Muscle layer of colon (tissue), 2 donors: ENCODE measurements at regions not wholly inside any gene's neighbourhood (a gene's known extent, or its start where the extent isn't known, plus 50 kb on each side); places are given as distances from the start of the nearest gene placed in this dataset.

Experiments
- H3K27ac ChIP-seq: one replicate; pipeline ENCODE4 v1.7.0; 2013; ENCODE audit warnings: low read depth, mild to moderate bottlenecking, low read length, moderate library complexity
- H3K27me3 ChIP-seq, 2 donors: one replicate each; pipeline ENCODE4 v1.7.0; 2013; ENCODE audit warnings: low read length in 2 of 2, mild to moderate bottlenecking in 2 of 2; ENCODE audit not compliant: insufficient read depth in 2 of 2, control insufficient read depth in 1 of 2
- H3K36me3 ChIP-seq: one replicate; pipeline ENCODE4 v1.7.0; 2013; ENCODE audit warnings: mild to moderate bottlenecking, low read length; ENCODE audit not compliant: insufficient read depth
- H3K4me1 ChIP-seq: one replicate; pipeline ENCODE4 v1.7.0; 2013; ENCODE audit warnings: mild to moderate bottlenecking, low read length; ENCODE audit not compliant: insufficient read depth
- H3K4me3 ChIP-seq, 2 donors: one replicate each; pipeline ENCODE4 v1.7.0; 2013; ENCODE audit warnings: low read length in 2 of 2, low read depth in 1 of 2, mild to moderate bottlenecking in 1 of 2, moderate library complexity in 1 of 2
- H3K9ac ChIP-seq: one replicate; pipeline ENCODE4 v1.7.0; 2013; ENCODE audit warnings: low read length
- H3K9me3 ChIP-seq: one replicate; pipeline ENCODE4 v1.7.0; 2013; ENCODE audit warnings: mild to moderate bottlenecking, low read length
- donor health status: abdominal sarcoma.
- donor health status: Adenocarcinoma of cecum.

DNA sequence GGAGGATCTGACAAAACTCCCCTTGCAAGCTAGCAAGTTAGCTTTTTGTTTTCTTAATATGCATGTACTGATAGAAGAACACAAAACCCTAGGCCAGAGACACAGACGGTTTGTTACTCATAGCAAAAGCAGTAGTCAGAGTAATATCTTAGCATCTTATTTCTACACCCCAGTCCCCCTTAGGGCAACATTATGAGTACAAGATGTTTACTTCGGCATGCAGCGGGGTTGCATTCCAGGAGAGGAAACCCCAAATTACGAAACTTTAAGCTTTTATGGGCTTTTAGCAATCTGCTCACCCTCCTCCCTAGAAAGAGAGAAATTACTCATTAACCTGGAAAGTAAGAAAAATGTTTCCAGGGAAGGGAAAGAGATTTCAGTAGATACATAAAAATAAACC lies 1286.9 kb downstream of the EPHA7 start:
- Histone ChIP-seq H3K27ac (no peak overlapping the region), H3K9me3 (no peaks in the 10 kb centered on the region), H3K36me3 (no peaks in the 10 kb centered on the region), H3K27me3 (no peaks in the 10 kb centered on the region), H3K9ac (no peak overlapping the region), H3K4me1 (no peaks in the 10 kb centered on the region), H3K4me3 (no peak overlapping the region)

DNA sequence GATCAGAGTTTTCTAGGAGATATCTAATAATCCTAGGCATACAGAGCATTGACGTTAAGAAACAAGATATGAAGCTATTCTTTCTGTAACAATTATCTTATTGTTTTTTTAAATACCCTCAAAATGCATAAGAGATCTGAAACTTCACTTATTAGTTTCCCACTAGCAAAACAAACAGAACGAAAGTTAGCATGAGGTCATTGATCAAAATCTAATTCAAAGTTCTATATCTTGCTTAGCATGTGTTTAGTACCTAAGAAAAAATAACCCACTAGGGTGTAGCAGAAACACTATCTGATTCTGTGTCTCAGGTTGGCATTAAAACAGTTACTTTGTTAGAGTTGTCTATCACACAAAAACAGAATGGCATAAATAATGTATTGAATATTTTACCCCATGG lies 1288.4 kb downstream of the EPHA7 start:
- Histone ChIP-seq H3K9ac (no peak overlapping the region), H3K27ac (no peak overlapping the region), H3K4me3 (no peak overlapping the region), H3K36me3 (no peaks in the 10 kb centered on the region), H3K9me3 (no peaks in the 10 kb centered on the region), H3K27me3 (no peaks in the 10 kb centered on the region), H3K4me1 (no peaks in the 10 kb centered on the region)

DNA sequence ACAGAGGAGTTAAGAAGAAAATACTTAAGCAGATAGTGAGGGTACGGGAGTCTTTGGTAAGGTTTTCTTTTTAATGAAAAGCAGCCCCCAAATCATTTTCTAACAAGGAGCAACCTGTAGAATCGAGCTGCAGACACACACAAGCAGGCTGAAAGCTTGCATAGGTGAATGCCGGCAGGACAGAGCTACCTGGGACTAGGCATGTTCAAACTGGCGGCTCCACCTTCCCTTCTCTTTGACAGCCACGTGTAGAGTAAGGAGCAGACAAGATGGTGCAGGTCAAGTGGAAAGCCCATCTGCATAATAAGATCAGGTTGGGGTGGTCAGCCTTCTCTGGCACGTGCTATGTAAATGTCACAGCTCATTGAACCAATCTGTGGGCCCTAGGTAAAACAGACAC lies 1292.4 kb downstream of the EPHA7 start:
- H3K27me3 ChIP-seq = no peaks in the 10 kb centered on the region

DNA sequence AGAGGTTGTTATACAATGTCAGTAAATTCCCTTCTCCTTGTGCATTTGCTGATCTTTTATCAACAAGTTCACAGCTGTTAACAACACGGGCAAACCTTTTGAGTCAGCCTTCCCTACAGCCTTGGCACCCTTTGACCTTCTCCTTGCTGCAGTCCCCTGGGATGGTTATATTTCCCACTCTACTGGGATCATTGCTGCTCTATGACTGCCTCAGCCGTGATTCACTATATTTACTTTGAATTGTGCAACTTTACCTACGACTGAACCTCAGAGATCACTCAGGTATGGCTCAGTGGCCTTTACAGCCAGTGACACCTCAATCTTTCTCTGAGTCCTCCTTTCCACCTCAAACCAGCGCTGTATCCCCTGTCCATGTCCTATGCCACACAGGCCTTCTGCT lies 1293.3 kb downstream of the EPHA7 start:
- Histone ChIP-seq H3K4me3 (no peak overlapping the region), H3K27ac (no peak overlapping the region), H3K36me3 (no peaks in the 10 kb centered on the region), H3K9me3 (no peaks in the 10 kb centered on the region), H3K27me3 (no peaks in the 10 kb centered on the region), H3K9ac (no peak overlapping the region), H3K4me1 (no peaks in the 10 kb centered on the region)

More for the DNA sequence above, 1292.4 kb downstream of the EPHA7 start:
- H3K4me1 ChIP-seq = no peaks in the 10 kb centered on the region
- H3K4me3 ChIP-seq = no peak overlapping the region
- no peak overlapping the region for H3K27ac ChIP-seq
- no peak overlapping the region for H3K9ac ChIP-seq
- H3K36me3 ChIP-seq = no peaks in the 10 kb centered on the region
- no peaks in the 10 kb centered on the region for H3K9me3 ChIP-seq

DNA sequence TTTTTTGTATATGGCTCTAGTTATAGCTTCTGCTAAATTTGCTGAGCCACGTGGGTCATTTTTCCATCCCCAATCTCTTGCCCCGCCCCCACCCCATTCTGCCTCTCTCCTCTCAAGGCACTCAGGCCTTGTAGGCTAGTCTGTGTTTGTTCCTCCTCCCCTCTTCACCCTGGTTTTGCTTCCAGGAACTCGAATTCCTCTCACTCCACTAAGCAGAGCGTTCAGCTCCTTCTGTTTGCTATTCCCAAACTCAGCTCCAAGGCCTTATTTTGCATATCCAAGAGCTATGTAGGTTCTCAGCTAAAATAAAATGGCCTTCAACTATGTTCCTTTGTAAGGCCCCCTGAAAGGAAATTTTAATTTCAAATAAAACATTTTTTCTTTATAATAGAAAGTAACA lies 1293.7 kb downstream of the EPHA7 start:
- no peak overlapping the region for H3K27ac ChIP-seq

DNA sequence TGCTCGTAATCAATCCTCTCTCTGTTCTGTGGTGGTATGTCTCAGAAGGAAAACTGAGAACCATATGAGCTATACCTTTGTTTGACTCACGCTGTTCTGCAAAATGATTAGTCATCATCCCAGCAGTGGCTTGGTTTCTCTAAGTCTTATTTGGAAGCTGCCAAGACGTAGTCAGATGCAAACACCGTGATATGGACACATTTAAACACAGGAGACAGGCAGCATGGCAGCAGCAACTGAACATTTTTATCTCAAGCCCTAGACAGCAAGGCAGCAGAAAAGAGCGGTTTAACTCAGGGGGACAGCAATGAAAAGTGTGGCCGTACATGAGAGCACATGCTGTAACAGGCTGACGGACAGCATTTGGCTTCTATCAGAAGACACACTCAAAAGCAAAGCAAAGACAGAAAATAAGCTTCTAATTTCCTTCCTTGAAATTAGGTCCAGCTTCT lies 1295.1 kb downstream of the EPHA7 start:
- H3K4me1 ChIP-seq = no peaks in the 10 kb centered on the region
- H3K27ac ChIP-seq = no peak overlapping the region
- H3K36me3 ChIP-seq = no peaks in the 10 kb centered on the region
- H3K9ac ChIP-seq = no peak overlapping the region
- no peaks in the 10 kb centered on the region for H3K27me3 ChIP-seq
- no peaks in the 10 kb centered on the region for H3K9me3 ChIP-seq
- H3K4me3 ChIP-seq = no peak overlapping the region

More for the DNA sequence above, 1293.7 kb downstream of the EPHA7 start:
- no peaks in the 10 kb centered on the region for H3K27me3 ChIP-seq
- H3K9ac ChIP-seq = no peak overlapping the region
- no peaks in the 10 kb centered on the region for H3K9me3 ChIP-seq
- no peaks in the 10 kb centered on the region for H3K4me1 ChIP-seq
- H3K36me3 ChIP-seq = no peaks in the 10 kb centered on the region
- no peak overlapping the region for H3K4me3 ChIP-seq

DNA sequence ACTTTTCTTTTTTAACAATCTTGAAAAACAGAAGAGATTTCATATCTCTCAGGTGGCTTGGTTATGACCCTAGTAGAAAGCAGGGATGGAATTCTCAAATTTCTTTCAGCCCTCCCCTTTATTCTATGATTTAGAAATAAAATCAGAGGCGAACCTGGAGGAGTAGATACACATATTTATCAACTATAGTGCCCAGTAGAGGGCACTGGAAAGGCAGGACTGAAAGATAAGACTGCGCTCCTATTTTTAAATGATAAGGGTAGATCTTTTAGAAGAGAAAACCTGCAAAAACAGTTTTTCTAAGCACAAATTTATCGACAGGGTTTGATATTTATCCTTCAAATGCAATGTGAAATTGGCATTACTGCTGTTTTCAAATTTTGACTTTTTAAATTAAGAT lies 1296.6 kb downstream of the EPHA7 start:
- H3K4me3 ChIP-seq = no peak overlapping the region
- no peaks in the 10 kb centered on the region for H3K9me3 ChIP-seq
- H3K36me3 ChIP-seq = no peaks in the 10 kb centered on the region
- H3K9ac ChIP-seq = no peak overlapping the region
- H3K27me3 ChIP-seq = no peaks in the 10 kb centered on the region
- H3K4me1 ChIP-seq = no peaks in the 10 kb centered on the region
- H3K27ac ChIP-seq = no peak overlapping the region

DNA sequence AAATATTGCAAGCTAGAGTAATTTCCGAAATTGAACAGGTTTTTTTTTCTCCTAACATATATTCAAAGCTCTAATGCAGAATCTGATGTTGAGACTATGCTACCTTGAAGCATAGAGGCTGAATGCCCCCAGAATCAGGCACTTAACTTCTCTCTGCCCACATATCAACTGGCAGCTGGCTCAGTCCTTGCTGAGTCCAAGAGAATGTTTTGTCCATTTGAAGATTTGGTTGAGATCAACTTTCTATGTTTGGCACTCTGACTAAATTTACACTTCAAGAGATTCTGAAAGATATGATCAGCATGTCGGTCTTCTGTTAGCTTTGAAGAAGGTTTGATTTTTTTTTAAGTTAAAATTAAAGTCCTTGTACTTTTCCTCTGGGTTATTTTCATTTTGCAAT lies 1298.1 kb downstream of the EPHA7 start:
- Histone ChIP-seq H3K9ac (no peak overlapping the region), H3K9me3 (no peaks in the 10 kb centered on the region), H3K36me3 (no peaks in the 10 kb centered on the region)

DNA sequence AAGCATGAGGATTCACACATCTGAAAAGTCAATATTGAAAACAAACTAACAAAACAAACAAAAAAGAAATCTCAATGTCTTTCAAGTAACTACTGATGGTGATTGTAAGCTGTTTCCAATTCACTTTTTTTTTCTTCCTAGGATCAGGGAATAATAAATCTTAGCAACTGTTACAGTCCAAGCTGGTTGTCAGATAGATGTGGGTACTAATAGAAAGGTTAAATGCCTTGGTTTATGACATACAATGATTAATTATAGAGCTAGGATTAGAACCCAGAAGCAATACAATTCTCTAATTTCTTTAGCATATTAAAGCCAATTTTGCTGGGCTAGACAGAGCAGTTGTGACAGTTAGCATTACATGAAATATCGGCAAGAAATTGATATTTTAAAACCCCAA lies 1301.6 kb downstream of the EPHA7 start:
- Histone ChIP-seq H3K4me3 (no peak overlapping the region), H3K36me3 (no peaks in the 10 kb centered on the region), H3K9ac (no peak overlapping the region), H3K27ac (no peak overlapping the region), H3K9me3 (no peaks in the 10 kb centered on the region), H3K4me1 (no peaks in the 10 kb centered on the region), H3K27me3 (no peaks in the 10 kb centered on the region)

More for the DNA sequence above, 1298.1 kb downstream of the EPHA7 start:
- no peak overlapping the region for H3K4me3 ChIP-seq
- no peaks in the 10 kb centered on the region for H3K27me3 ChIP-seq
- H3K4me1 ChIP-seq = no peaks in the 10 kb centered on the region
- no peak overlapping the region for H3K27ac ChIP-seq

DNA sequence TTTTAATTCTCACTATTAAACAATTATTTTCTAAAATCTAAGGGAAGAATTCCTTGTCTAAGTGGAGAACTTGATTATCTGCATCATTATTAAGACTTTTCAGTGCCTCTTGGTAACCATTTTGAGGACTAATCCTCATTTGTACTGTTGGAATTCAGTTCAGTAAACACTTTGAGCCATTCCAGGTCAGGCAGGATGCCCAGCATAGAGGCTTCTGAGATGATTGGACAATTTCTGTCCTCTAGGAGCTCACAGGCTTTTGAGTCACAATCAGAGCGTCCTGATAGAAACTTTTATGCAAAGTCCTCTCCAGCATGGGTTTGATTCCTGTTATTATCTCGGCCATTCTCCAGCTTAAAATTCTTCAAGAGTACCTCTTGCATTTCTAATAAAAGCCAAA lies 1304.6 kb downstream of the EPHA7 start:
- Histone ChIP-seq H3K4me1 (no peaks in the 10 kb centered on the region), H3K36me3 (no peaks in the 10 kb centered on the region), H3K9me3 (no peaks in the 10 kb centered on the region), H3K27ac (no peak overlapping the region), H3K4me3 (no peak overlapping the region), H3K9ac (no peak overlapping the region), H3K27me3 (no peaks in the 10 kb centered on the region)

DNA sequence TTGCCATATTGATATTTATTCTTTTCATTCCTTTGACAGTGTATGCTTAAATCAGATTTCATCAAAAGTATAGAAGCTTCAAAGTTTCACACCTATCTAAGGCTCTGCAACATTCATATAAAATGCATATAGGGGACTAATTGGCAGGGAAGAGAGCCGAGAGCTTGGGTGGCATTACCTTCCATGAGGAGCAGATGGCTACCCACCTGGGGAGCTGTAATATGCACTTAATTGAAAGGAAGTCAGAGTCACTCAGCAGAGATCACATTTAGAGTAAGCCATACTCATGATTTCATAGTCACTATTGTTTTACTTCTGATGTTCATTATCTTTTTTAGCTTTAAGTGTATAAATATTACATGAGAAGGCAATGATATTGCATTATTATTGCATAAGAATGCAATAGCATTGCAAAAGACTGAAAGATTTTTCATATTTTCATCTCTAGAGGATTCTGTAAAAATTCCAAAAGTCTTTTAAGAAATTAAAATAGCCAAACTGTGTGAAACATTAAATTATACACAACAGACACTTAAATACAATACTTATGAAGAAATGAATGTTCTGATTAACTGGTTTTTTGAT lies 1305.2 kb downstream of the EPHA7 start:
- Histone ChIP-seq H3K36me3 (no peaks in the 10 kb centered on the region), H3K27me3 (no peaks in the 10 kb centered on the region), H3K4me3 (no peak overlapping the region), H3K9me3 (no peaks in the 10 kb centered on the region), H3K9ac (no peak overlapping the region), H3K4me1 (no peaks in the 10 kb centered on the region), H3K27ac (no peak overlapping the region)

DNA sequence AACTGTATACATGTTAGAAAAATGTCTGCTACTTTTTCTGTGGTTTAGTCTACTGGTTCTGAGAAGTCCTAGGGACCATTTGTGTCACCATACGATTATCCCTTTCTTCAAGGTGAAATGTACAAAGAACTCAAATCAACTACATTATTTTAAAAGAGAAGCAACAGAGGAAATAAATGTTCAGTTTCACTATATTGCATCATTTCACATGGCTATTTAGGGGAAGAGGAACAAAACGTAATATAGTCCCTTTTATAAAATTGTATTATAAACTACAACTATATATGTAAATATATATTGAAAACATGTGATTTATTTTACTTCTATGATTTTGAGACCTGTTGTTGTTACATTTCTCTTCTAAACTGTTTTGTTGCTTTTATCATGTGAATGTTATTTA lies 1308.0 kb downstream of the EPHA7 start:
- H3K9ac ChIP-seq = no peak overlapping the region
- H3K4me1 ChIP-seq = no peaks in the 10 kb centered on the region
- H3K27me3 ChIP-seq = no peaks in the 10 kb centered on the region
- H3K27ac ChIP-seq = no peak overlapping the region
- no peaks in the 10 kb centered on the region for H3K9me3 ChIP-seq
- no peaks in the 10 kb centered on the region for H3K36me3 ChIP-seq
- H3K4me3 ChIP-seq = no peak overlapping the region
